ENCODE measurements at regions not wholly inside any gene's neighbourhood (a gene's known extent, or its start where the extent isn't known, plus 50 kb on each side); places are given as distances from the start of the nearest gene placed in this dataset.

GRCh38 chr14:62101673-62102348 lies 339.6 kb downstream of the SNAPC1 start:
- H3K4me2 ChIP-seq (ENCODE audit: low read depth, low read length), result no peak overlapping the region
- in situ Hi-C loops (cut with HindIII; ENCODE audit: extremely low pct_ligation_motif_present, low pct_unique_long_range_greater_than_20kb) (no loop called here), intact Hi-C loops (cut with micrococcal nuclease; ENCODE audit: unreplicated experiment) (no loop called here)
- H3K9me3 ChIP-seq (ENCODE audit: low read length), result no peaks in the 10 kb centered on the region
- no peaks in the 10 kb centered on the region for H3K4me1 ChIP-seq (ENCODE audit: insufficient read depth, low read length)
- H2AFZ ChIP-seq (ENCODE audit: low read length), result no peak overlapping the region
- no peak for FAIRE-seq
- H3K4me3 ChIP-seq (replicated peaks in 1 of 3; ENCODE audit: insufficient read depth in 1 of 3, low read depth in 2 of 3, low read length in 3 of 3), result no peak overlapping the region
- no peak for ATAC-seq
- BruUV-seq (replicated peaks), result no TSS peak
- no peaks in the 10 kb centered on the region for H3K27me3 ChIP-seq (ENCODE audit: control insufficient read depth in 1 of 2, insufficient read depth in 2 of 2, low read length in 2 of 2)
- ChIA-PET CTCF (ENCODE audit: low intra/inter-chr PET ratio, low total read pairs) (no interaction called here), POLR2A (no interaction called here)
- no peak for DNase-seq (ENCODE audit: low spot score)
- H3K36me3 ChIP-seq (replicated peaks in 1 of 2; ENCODE audit: control insufficient read depth in 1 of 2, insufficient read depth in 2 of 2, low read length in 2 of 2), result no peaks in the 10 kb centered on the region
- no peaks in the 10 kb centered on the region for H4K20me1 ChIP-seq (ENCODE audit: insufficient read depth, low read length)
- no peak for TF ChIP-seq ZNF33A (CRISPR knock-in tag; IDR thresholded peaks at IDR 0.05; ENCODE audit: borderline replicate concordance)
- no peak for TF ChIP-seq ZNF264 (CRISPR knock-in tag; IDR thresholded peaks at IDR 0.05)
- no peak for TF ChIP-seq ZNF180 (CRISPR knock-in tag; IDR thresholded peaks at IDR 0.05; ENCODE audit: borderline replicate concordance, low read depth)
- no peak for TF ChIP-seq SIN3B (IDR thresholded peaks at IDR 0.05; ENCODE audit: low read length)
- TF ChIP-seq ZFP91 (CRISPR knock-in tag; IDR thresholded peaks at IDR 0.05; ENCODE audit: borderline replicate concordance), result no peak
- TF ChIP-seq MAFG (CRISPR knock-in tag; IDR thresholded peaks at IDR 0.05), result no peak
- TF ChIP-seq ZMAT5 (CRISPR knock-in tag; IDR thresholded peaks at IDR 0.05; ENCODE audit: borderline replicate concordance, low read depth), result no peak
- TF ChIP-seq DPF2 (CRISPR knock-in tag; IDR thresholded peaks at IDR 0.05; ENCODE audit: borderline replicate concordance, low read depth), result no peak
- TF ChIP-seq ZFP41 (CRISPR knock-in tag; IDR thresholded peaks at IDR 0.05; ENCODE audit: borderline replicate concordance), result no peak
- H3K79me2 ChIP-seq (ENCODE audit: insufficient read depth, low read length), result no peaks in the 10 kb centered on the region
- H3K9ac ChIP-seq (ENCODE audit: insufficient read depth, low read depth, low read length), result no peak overlapping the region
- WGBS (ENCODE audit: low lambda C conversion rate), result under 1% methylated on average over 3 of the region's 3 CpGs
- no peak overlapping the region for H3K27ac ChIP-seq (ENCODE audit: extremely low read length, insufficient read depth, low read length)

Data from HepG2 (cell line).